PC-9 (cell line): ENCODE measurements at regions not wholly inside any gene's neighbourhood (a gene's known extent, or its start where the extent isn't known, plus 50 kb on each side); places are given as distances from the start of the nearest gene placed in this dataset.

Experiments
- EZH2 ChIP-seq: fragments of 200-600 bp; sonication (generic); IDR thresholded peaks from 2 replicates; pipeline ENCODE4 v1.8.0; 2017; ENCODE audit warnings: antibody characterized with exemption, low read depth
- TF ChIP-seq, protein P1 (sequence below): fragments of 200-600 bp; sonication (generic); conservative IDR thresholded peaks from 2 replicates; pipeline ENCODE4 v1.6.1; 2017; ENCODE audit warnings: mixed run types, antibody characterized with exemption, mild to moderate bottlenecking, moderate library complexity

DNA sequence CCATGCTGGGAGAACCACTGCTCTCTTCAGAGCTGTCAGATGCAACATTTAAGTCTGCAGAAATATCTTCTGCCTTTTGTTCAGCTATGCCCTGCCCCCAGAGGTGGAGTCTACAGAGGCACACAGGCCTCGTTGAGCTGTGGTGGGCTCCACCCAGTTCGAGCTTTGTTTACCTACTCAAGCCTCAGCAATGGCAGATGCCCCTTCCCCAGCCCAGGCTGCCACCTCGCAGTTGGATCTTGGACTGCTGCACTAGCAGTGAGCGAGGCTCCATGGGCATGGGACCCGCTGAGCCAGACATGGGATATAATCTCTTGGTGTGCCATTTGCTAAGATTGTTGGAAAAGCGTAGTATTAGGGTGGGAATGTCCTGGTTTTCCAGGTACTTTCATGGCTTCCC is 229.1 kb upstream of the C11orf87 start:
- TF ChIP-seq, protein P1, sequence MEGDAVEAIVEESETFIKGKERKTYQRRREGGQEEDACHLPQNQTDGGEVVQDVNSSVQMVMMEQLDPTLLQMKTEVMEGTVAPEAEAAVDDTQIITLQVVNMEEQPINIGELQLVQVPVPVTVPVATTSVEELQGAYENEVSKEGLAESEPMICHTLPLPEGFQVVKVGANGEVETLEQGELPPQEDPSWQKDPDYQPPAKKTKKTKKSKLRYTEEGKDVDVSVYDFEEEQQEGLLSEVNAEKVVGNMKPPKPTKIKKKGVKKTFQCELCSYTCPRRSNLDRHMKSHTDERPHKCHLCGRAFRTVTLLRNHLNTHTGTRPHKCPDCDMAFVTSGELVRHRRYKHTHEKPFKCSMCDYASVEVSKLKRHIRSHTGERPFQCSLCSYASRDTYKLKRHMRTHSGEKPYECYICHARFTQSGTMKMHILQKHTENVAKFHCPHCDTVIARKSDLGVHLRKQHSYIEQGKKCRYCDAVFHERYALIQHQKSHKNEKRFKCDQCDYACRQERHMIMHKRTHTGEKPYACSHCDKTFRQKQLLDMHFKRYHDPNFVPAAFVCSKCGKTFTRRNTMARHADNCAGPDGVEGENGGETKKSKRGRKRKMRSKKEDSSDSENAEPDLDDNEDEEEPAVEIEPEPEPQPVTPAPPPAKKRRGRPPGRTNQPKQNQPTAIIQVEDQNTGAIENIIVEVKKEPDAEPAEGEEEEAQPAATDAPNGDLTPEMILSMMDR, result no peak
- TF ChIP-seq EZH2, result no peak
